ENCODE measurements at regions not wholly inside any gene's neighbourhood (a gene's known extent, or its start where the extent isn't known, plus 50 kb on each side); places are given as distances from the start of the nearest gene placed in this dataset.

GRCh38 chr1:182295697-182296096 is 95.9 kb downstream of the GLUL start:
- no peak for DNase-seq (ENCODE audit: low read depth, low spot score)

DNA sequence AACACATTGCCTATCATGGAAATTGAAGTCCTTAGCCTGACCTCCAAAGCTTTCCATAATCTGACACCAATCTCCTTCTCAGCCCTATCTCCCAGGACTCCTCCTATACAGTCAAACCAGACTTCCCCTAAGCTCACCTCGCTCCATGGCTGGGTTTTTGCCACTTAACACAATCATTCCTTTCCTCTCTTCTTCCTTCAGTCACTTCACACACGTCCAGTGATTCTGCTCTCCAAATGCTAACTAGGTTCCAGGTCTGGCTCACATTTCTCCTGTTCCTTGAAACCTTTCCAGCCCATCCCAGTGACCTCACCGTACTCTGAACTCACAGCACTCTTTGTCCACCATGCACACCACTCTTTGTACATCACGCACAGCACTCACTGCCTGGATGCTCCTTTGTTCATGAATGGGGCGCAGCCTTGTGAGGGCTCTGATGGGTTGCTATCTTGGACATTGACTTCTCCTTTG is 98.4 kb downstream of the GLUL start:
- DNase-seq (ENCODE audit: low read depth, low spot score): no peak

GRCh38 chr1:182292193-182292741 is 99.3 kb downstream of the GLUL start:
- DNase-seq (ENCODE audit: low read depth, low spot score): no peak

DNA sequence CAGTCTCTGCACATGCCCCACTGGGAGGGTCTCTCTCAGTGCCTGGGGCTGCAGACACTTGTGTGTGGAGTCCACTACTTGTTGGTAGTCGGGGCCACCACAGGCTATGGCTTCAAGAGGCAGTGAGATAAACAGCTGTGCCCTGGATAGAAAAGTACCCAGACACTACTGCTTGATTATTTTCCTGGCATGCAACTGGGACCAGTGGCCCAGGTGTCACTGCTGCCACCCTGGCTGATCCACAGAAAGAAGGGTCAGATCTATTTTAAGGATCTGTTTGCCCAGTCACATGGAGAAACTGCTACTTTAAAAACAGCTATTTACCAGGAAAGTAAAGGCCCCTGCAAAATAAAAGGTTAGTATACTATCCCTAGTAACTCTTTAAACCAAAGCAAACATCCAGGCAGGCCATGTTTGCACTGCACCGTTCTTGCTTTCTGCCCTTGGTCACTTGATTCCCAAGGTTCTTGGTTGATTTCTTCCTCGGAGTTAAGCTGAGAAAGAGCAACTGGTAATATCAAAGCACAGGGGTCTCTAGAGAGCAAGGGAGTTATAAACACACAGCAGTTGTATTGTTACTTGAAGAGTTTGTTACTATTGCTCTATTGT is 99.9 kb downstream of the GLUL start:
- no peak for DNase-seq (ENCODE audit: low read depth, low spot score)

GRCh38 chr1:182288749-182289604 is 102.6 kb downstream of the GLUL start:
- DNase-seq (ENCODE audit: low read depth, low spot score): no peak

GRCh38 chr1:182286761-182287160 is 104.8 kb downstream of the GLUL start:
- no peak for DNase-seq (ENCODE audit: low read depth, low spot score)

- DNase-seq (ENCODE audit: low read depth, low spot score): no peak
Observed at GRCh38 chr1:182283746-182284544, 107.6 kb downstream of the GLUL start.

DNA sequence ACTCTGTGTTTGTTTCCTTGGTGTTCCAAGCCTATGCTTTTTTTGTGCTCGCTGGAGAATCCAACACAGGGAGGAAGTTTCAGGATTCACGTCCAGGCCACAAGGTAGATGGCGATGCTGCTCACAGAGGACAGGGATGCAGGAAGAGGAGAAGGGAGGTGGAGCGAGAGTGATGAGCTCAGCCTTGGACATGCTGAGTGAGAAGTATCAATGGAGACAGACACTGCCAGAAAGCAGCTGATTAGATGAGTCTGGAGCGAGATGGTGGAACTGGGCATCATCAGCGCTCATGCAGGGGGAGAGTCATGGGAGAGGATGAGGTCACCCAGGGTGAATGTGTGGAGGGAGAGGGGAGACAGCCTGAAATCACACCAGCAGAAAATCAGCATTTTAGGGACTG is 110.0 kb downstream of the GLUL start:
- no peak for DNase-seq (ENCODE audit: low read depth, low spot score)

- DNase-seq (ENCODE audit: low read depth, low spot score): no peak
Observed at GRCh38 chr1:182280504-182280900, 111.1 kb downstream of the GLUL start.

- DNase-seq (ENCODE audit: low read depth, low spot score): no peak
Observed at GRCh38 chr1:182279724-182280503, 111.7 kb downstream of the GLUL start.

- no peak for DNase-seq (ENCODE audit: low read depth, low spot score)
Observed at GRCh38 chr1:182279302-182279701, 112.3 kb downstream of the GLUL start.

DNA sequence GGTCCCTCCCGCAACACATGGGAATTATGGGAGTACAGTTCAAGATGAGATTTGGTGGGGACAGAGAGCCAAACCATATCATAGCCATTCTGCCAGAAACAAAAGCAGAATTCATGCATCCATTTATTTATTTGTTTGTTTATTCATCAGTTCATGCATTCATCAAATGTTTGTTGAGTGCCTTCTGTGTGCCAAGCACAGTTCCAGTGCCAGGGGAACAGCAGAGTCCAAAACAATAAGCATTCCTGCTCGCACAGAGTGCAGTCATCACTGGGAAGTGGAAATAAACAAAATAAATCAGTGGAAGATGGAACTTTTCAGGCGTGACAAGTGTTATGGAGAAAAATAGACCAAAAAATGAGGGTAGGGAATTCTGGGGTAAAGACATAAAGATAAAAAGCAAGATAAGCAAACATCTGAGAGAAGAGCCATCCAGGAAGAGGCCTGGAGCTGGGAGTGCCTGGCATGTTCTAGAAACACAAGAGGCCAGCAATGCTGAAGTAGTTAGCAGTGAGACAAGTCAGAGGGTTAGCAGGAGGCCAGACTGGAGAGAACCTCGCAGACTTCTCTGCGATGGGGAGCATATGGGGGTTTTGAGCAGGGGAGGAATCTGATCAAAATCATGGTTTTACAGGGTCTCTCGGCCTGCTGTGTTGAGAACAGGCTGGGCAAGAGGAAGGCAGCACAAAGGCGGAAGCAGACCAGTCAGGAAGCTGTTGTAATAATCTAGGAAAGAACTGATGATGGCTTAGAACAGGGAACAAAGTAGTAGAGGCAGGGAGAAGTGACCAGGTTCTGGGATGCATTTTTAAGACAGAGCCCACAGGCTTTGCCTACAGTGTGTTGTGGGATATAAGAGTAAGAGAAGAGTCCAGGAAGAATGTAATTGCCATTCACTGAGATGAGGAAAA is 113.2 kb downstream of the GLUL start:
- no peak for DNase-seq (ENCODE audit: low read depth, low spot score)

GRCh38 chr1:182275271-182275670 is 116.3 kb downstream of the GLUL start:
- no peak for DNase-seq (ENCODE audit: low read depth, low spot score)

- DNase-seq (ENCODE audit: low read depth, low spot score): no peak
Observed at GRCh38 chr1:182274618-182275017, 117.0 kb downstream of the GLUL start.

DNA sequence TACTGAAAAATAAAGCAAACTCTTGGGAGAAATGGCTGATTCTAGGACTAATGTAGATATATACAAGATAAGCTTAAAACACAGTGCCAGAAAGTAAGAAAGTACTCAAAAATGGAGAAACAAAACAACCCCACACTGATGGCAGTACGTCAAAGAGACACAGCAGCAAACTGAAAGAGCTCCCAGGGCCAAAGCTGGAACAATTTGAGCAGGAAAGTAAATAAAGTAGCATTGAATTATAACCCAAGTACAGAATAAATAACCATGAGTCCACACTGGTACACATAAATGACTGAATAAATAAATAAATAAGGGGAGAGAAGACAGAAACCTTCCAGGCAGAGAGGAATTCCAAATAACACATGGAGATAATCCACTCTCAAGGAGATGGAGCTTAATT is 120.9 kb downstream of the GLUL start:
- DNase-seq (ENCODE audit: low read depth, low spot score): no peak

- no peak for DNase-seq (ENCODE audit: low read depth, low spot score)
Observed at GRCh38 chr1:182269097-182269496, 122.5 kb downstream of the GLUL start.

DNA sequence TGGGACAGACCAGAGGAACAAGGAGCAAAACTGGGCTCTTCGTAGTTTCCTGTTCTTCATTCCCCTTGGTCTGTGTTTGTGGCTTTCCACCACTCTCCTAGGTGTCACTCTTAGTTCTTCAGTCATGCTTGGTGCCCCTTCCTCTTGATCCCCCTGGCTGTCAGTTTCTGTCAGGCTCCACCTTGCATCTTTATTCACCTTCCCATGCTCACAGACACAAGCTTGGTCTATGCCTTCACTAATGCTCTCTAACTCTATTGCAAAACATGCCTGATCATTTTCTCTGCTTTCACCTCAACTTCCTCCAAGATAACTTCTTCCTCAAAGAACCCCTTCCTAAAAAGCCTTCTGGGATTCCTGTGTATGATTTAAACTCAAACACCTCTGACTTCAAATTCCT is 122.9 kb downstream of the GLUL start:
- no peak for DNase-seq (ENCODE audit: low read depth, low spot score)

DNA sequence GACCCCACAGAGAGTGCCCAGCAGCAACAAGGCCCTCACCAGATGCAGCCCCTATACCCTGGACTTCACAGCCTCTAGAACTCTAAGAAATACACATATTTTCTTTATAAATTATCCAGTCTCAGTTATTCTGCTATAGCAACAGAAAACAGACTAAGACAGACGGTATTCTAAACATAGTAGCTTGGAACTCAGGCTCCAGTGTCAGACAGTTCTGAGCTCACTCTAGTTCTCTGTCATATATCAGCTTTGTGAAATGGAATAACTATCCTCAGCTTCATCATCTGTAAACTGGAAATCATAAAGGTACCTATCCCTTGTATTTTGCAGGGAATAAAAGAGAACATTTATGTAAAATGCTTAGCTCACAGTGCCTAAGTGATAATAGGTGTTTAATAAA is 127.4 kb downstream of the GLUL start:
- no peak for DNase-seq (ENCODE audit: low read depth, low spot score)

GRCh38 chr1:182263706-182264105 is 127.9 kb downstream of the GLUL start:
- no peak for DNase-seq (ENCODE audit: low read depth, low spot score)

GRCh38 chr1:182262425-182262824 is 129.2 kb downstream of the GLUL start:
- no peak for DNase-seq (ENCODE audit: low read depth, low spot score)

Data from brain pericyte (primary cell).